ENCODE measurements at regions not wholly inside any gene's neighbourhood (a gene's known extent, or its start where the extent isn't known, plus 50 kb on each side); places are given as distances from the start of the nearest gene placed in this dataset.

- H3K27ac Mint-ChIP-seq (ENCODE audit: unreplicated experiment), result no peak overlapping the region
- no peaks in the 10 kb centered on the region for H3K4me1 Mint-ChIP-seq (ENCODE audit: unreplicated experiment)
- H3K4me3 Mint-ChIP-seq (ENCODE audit: unreplicated experiment), result no peak overlapping the region
- H3K27me3 Mint-ChIP-seq (ENCODE audit: unreplicated experiment), result peaks cover 2% of the 10 kb centered on the region
- no peak for DNase-seq (ENCODE audit: extremely low spot score, unreplicated experiment)
- no peaks in the 10 kb centered on the region for H3K36me3 Mint-ChIP-seq (ENCODE audit: unreplicated experiment)
- H3K9me3 Mint-ChIP-seq (ENCODE audit: unreplicated experiment), result peaks cover 9% of the 10 kb centered on the region
- TF ChIP-seq CTCF (IDR thresholded peaks at IDR 0.05), result no peak
Measured at GRCh38 chr18:65227970-65228369, 522.8 kb upstream of the CDH7 start.

DNA sequence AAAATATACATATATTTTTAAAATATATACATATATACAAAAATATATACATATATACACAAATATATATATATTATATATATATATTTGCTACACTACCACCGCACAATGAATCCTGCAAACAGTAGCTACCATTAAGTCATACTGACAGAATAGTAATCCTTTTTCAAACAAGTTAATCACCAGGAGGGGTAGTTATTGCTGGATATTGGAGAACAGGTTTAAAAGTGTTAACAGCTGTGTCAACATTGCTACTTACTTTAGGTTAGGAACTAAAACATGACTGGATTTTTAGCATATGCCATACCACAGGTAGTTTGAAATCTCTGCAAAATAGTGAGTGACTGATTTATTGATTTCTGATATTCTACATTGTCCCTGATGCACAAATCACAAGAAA lies 529.1 kb upstream of the CDH7 start:
- Mint-ChIP-seq H3K4me1 (ENCODE audit: unreplicated experiment) (no peaks in the 10 kb centered on the region), H3K4me3 (ENCODE audit: unreplicated experiment) (no peak overlapping the region), H3K36me3 (ENCODE audit: unreplicated experiment) (no peaks in the 10 kb centered on the region), H3K27ac (ENCODE audit: unreplicated experiment) (no peak overlapping the region), H3K9me3 (ENCODE audit: unreplicated experiment) (peaks cover 9% of the 10 kb centered on the region), H3K27me3 (ENCODE audit: unreplicated experiment) (peaks cover 2% of the 10 kb centered on the region)
- no peak for TF ChIP-seq CTCF (IDR thresholded peaks at IDR 0.05)
- no peak for DNase-seq (ENCODE audit: extremely low spot score, unreplicated experiment)

GRCh38 chr18:65221115-65221514 lies 529.7 kb upstream of the CDH7 start:
- Mint-ChIP-seq H3K27ac (ENCODE audit: unreplicated experiment) (no peak overlapping the region), H3K4me3 (ENCODE audit: unreplicated experiment) (no peak overlapping the region), H3K27me3 (ENCODE audit: unreplicated experiment) (peaks cover 2% of the 10 kb centered on the region), H3K4me1 (ENCODE audit: unreplicated experiment) (no peaks in the 10 kb centered on the region), H3K9me3 (ENCODE audit: unreplicated experiment) (peaks cover 9% of the 10 kb centered on the region), H3K36me3 (ENCODE audit: unreplicated experiment) (no peaks in the 10 kb centered on the region)
- no peak for DNase-seq (ENCODE audit: extremely low spot score, unreplicated experiment)
- TF ChIP-seq CTCF (IDR thresholded peaks at IDR 0.05), result no peak

DNA sequence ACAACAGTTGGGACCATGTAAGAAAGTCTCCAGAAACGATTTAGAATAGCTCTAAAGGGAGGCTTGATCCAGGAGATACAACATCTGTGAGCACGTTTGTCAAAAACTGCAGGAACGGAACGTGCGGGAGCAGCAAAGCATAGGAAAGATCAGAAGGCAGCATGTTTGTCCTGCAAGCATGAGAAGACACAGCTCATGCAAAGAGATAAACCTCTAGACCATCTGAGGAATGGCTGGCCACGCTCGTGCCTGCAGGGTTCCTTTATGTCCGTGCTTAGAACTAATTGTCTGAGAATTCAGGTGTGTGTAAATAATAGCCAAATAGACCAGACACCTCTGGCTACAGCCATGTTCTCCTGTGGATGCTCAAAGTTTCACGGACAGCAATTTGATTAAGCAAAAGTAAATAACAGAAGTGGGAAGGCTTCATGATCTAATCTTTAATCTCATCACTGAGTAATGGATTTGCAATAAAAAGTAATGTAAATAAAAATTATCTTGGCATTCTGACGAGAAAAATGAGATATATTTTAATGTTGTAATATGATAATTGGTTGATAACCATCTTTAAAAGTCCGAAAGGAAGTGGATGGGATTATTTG lies 534.8 kb upstream of the CDH7 start:
- no peaks in the 10 kb centered on the region for H3K27me3 Mint-ChIP-seq (ENCODE audit: unreplicated experiment)
- no peak overlapping the region for H3K4me3 Mint-ChIP-seq (ENCODE audit: unreplicated experiment)
- H3K36me3 Mint-ChIP-seq (ENCODE audit: unreplicated experiment), result no peaks in the 10 kb centered on the region
- no peaks in the 10 kb centered on the region for H3K9me3 Mint-ChIP-seq (ENCODE audit: unreplicated experiment)
- TF ChIP-seq CTCF (IDR thresholded peaks at IDR 0.05), result no peak
- no peak for DNase-seq (ENCODE audit: extremely low spot score, unreplicated experiment)
- no peaks in the 10 kb centered on the region for H3K4me1 Mint-ChIP-seq (ENCODE audit: unreplicated experiment)
- H3K27ac Mint-ChIP-seq (ENCODE audit: unreplicated experiment), result no peak overlapping the region

DNA sequence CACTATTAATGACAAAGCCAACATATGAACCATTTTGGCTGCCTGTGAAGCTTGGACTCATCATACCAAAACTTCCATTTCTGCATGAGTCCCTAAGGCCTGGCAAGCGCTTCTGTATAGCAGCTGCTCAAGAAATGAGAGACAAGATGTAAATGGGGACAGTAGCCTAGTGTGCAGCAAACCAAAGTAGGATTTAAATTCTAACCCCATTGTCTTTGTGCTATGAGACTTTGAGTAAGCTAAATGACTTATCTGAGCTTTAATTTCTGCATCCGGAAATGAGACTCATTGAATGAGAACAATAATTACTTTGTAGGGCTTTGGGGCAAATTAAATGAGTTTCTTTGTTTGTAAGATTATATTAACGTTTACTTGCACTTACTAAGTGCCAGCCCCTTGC lies 536.4 kb upstream of the CDH7 start:
- Mint-ChIP-seq H3K27ac (ENCODE audit: unreplicated experiment) (no peak overlapping the region), H3K4me3 (ENCODE audit: unreplicated experiment) (no peak overlapping the region), H3K27me3 (ENCODE audit: unreplicated experiment) (no peaks in the 10 kb centered on the region), H3K9me3 (ENCODE audit: unreplicated experiment) (no peaks in the 10 kb centered on the region), H3K36me3 (ENCODE audit: unreplicated experiment) (no peaks in the 10 kb centered on the region), H3K4me1 (ENCODE audit: unreplicated experiment) (no peaks in the 10 kb centered on the region)
- DNase-seq (ENCODE audit: extremely low spot score, unreplicated experiment), result no peak
- no peak for TF ChIP-seq CTCF (IDR thresholded peaks at IDR 0.05)

All from osteocyte (in vitro differentiated cells).